Stimulated activated CD4-positive, alpha-beta T cell treated with anti-CD3 and anti-CD28 coated beads, Interleukin-4, amount 100 ng/mL, for 48 hours (primary cell): ENCODE measurements at regions not wholly inside any gene's neighbourhood (a gene's known extent, or its start where the extent isn't known, plus 50 kb on each side); places are given as distances from the start of the nearest gene placed in this dataset.

Experiments used
- DNase-seq, 2 donors: peaks; one replicate each; pipeline ENCODE4 v3.0.0-alpha.2; 2020; ENCODE audit warnings: low read depth in 2 of 2

DNA sequence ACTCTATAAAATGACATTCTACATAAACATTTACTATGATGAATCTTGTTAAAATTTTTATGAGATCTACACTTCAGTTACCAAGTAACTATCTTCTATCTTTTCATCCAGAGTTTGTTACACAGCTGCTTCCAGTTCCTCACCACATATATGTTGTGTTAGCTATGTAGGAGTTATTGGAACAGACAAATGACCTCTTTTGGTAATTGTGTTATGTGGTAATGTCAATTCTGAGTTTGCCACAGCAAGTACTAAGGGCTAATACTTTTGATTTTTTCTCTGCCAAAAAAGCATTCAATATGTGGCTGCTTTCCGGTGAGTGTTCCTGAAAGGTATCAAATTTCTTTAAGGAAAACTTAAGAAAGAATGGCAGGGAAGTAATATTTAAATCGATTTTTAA, 573.9 kb upstream of the PCDH15 start:
- no peak for DNase-seq

DNA sequence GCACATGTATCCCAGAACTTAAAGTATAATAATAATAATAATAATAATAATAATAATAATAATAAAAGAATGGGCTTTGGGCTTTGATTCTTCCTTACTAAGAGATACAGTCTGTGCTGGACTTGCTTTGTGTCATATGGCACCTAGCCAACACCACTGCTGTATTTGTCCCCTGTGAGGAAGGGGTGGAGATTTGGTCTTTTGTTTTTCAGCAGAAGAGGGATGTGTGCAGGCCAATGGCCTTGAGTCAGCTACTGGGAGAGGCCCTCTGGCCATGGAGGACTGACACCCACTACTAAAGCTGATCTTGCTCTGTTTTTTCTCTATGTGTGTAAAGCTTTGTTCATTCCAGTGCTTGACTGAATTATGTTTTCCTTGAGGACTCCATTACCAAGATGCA, 573.0 kb upstream of the PCDH15 start:
- DNase-seq, result no peak

DNA sequence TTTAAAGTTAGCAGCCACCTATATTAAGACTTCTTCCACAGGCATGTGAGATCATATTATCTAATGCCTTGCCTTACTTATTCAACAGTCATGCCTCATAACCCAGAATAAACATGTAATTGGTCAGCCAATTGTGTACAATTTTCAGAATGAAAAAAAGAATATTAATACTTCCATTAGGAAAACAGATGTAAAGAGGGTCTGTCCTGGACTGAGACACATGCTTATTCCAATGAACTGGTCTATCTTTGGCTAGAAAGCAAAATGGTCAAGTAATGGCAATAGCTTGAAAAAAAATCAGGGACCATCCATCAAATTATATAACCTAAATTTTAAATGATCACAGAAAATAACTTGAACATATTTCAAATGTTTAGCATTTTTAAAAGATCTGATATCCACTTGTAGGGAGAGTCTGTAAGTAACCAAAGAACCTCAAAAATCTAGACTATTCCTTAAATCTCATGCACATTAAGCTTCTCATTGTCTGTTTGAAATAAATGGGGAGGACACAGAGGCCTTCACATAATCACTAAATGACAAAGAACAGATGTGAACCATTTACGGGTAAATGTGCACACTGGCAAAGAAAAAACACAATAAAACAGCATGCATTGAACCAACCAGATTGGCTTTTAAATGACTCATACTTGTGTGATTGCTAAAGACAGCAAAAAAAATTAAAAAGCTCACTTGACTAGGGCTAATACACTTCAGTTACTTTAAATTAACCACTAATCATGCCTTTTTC, 568.8 kb upstream of the PCDH15 start:
- DNase-seq, result no peak

- DNase-seq, result no peak
Observed at GRCh38 chr10:55368467-55368866, 567.4 kb upstream of the PCDH15 start.

GRCh38 chr10:55367555-55367954, 566.5 kb upstream of the PCDH15 start:
- no peak for DNase-seq

GRCh38 chr10:55358539-55358938, 557.5 kb upstream of the PCDH15 start:
- no peak for DNase-seq

- no peak for DNase-seq
Observed at GRCh38 chr10:55353414-55353813, 552.4 kb upstream of the PCDH15 start.

DNA sequence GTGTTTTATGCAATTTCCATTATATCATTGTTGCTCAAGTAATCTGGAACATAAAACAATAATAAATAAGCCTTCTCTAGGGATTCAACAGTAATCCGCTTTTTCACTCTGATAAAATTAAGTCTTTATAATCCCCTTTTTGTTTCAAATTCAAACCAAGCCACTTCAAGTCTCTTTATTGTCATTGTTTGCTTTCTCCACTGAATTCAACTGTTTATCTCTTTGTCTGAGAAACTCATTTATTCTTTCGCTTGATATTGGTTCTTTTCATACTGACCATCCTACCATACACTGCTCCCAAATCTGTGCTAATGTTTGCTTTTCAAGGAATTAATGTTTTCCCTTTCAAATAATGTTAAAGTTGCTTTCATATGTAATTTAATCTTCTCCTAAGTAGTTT, 550.4 kb upstream of the PCDH15 start:
- DNase-seq, result no peak

- DNase-seq, result no peak
Observed at GRCh38 chr10:55348534-55348933, 547.5 kb upstream of the PCDH15 start.

DNA sequence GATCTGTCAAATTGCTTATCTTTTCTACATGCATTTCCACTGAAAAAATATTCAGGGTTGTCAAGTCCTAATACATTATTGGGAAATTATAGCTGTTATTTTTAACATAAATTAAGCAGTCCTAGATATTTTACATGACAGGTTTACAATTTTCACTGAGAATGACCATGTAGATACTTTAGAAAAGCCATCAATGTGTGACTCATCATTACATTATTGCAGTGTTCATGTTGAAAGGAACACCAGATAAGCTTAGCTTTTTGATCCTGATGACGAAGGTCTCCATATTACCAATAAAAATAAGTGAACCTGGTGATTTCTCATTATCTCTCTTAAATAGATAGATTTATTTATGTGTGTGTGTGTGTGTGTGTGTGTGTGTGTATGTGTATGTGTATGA, 529.5 kb upstream of the PCDH15 start:
- DNase-seq, result no peak

DNA sequence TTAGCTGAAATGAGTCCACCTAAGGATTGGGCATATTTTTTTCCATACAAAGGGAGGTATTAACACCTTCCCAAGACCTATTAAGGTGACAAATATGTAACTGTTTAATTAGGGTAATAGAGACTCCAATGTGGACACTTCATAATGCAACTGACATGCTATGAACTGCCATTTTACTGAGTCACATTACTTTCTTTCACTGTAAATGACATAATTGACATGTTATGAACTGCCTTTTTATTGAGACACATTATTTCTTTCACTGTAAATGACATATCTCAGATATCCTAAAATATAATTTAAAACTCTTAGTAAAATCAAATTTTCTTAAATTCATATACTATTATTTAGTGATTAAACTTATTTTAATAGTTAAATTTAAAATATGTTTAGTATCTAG, 528.8 kb upstream of the PCDH15 start:
- DNase-seq, result no peak

GRCh38 chr10:55320187-55320700, 519.2 kb upstream of the PCDH15 start:
- DNase-seq, result no peak

DNA sequence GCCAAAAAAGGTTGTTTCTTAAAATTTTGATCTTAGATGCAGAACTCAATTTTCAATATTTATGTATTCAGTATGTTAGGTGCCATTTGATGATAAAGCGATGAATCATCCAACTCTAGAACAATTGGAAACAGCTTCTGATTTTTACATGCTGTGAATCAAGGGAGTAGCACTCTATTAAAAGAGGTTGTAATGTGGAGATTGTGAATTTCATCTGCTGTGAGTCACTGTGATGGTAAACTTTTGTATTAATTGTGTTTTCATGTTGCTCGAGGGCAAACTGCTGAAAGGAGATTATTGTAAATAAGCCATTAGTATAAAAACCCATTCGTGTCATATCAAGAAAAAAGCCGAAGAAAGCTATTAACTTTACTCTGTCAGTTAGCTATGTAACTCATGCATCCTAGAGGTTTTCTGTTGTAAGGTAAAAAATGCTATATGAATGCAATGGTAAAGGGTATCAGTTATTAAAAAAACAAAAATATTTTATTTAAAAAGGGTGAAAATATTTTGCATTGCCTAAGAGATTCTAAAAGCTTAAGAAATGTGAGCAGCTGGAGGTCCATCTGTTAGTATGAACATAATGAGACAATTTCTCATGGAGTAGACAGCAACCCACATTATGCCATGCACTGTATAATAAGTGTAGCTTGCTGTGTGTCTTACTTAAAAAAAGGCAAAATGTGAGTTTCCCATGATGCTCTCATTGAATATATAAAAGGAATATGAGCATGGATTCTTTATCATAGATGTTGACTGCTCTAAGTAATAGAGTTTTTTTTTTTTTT, 511.0 kb upstream of the PCDH15 start:
- DNase-seq, result no peak

GRCh38 chr10:55310143-55310542, 509.1 kb upstream of the PCDH15 start:
- no peak for DNase-seq

DNA sequence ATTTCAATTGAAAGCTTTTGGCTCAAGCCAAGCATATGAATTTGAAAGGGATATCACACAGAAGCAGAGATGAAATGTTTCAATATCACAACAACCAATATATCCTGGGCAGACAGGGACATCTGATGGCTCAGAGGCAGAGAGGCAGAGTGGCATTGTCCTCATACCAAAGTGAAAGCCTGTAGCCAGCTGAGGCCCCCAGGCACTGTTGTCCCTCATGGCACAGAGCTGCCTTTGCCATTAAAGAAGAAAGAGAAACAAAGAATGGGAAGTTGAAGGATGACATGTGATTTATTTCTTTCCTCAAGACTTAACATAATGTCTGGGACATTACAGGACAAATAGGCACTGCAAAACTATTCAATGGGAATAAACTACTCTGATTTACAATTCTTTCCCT, 504.3 kb upstream of the PCDH15 start:
- no peak for DNase-seq

- DNase-seq, result no peak
Observed at GRCh38 chr10:55287346-55287745, 486.3 kb upstream of the PCDH15 start.

DNA sequence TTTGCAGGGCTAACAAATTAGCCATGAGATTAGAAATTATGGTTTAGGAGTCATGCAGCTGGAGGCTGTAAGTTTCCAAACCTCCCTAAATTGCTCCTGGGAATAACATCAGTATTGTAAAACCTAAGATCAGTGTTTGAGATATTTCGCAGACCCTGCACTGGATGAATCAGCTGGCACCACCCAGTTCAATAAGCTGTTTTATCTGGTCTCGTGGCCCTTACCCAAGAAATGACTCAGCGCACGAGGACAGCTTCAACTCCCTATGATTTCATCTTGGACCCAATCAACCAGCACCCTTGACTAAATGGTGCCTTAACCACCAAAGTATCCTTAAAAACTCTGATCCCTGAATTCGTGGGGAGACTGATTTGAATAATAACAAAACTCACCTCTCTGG, 482.0 kb upstream of the PCDH15 start:
- no peak for DNase-seq

- DNase-seq, result no peak
Observed at GRCh38 chr10:55280696-55281095, 479.7 kb upstream of the PCDH15 start.

DNA sequence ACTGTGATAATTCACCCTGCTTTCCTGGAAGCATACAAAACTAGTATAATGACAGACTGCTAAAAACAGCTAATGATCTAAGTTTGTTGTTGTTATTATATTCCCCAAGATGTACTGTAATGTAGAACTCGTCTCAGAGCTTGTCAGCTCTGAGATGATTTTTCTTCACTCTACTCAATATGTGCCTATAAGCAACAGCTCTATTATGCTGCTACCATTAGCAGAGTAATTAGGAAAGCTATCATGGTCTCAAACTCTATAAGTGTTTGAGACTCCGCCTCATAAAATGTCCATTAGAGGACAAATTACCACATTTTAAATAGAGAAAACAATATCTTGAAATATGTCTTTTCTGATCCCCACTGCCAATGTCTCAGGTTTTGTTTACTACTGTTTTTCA, 476.5 kb upstream of the PCDH15 start:
- no peak for DNase-seq

DNA sequence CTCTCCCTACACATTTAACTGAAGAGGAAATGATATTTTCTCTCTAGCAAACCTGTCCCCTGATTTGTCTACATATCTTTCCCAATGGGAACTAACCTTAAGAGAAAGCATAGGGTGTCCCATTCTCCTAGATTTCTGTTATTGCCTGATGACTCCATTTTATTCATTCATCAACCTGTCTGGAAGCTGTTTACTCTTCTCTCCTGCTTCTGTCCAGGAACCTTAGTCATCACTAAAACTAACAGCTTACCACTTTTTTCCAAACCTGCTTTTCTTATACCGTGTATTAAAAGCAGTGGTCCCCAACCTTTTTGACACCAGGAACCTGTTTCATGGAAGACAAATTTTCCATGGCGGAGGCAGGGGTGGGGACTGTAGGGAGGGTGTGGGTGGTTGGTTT, 473.3 kb upstream of the PCDH15 start:
- DNase-seq, result no peak

DNA sequence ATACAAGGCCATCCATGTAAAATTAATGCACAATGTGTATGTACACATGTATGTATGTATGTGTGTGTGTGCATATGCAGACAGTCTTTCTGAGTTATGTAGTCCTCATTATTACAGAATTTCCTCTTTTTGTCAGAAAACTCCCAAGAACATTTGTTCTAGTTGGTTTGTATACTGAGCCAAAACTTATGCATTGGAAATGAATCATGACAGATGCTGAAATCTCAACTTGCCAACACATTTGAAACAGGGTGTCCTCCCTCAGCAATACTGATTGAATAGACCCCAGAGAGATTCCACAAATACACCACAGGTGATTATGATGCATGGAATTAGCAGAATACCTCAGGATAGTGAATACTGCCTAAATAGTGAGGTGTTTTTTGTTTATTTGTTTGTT, 472.9 kb upstream of the PCDH15 start:
- DNase-seq, result no peak

DNA sequence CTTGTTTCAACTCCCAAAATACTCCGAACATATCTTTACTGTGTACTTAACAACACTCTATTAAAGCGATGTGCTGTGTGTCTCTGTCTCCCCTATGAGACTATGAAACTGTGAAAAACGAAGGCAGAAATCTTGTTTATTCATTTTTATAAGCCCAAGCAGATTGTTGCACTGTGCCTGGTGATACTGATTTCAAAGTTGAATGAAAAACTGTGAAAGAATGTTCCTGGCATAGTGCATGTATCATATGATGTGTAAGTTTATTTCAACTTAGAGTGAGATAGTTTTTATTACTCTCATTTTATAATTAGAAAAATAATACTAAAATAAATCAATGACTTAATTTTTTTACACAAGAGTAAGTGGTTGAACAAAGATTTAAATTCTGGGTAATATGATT, 471.9 kb upstream of the PCDH15 start:
- no peak for DNase-seq

DNA sequence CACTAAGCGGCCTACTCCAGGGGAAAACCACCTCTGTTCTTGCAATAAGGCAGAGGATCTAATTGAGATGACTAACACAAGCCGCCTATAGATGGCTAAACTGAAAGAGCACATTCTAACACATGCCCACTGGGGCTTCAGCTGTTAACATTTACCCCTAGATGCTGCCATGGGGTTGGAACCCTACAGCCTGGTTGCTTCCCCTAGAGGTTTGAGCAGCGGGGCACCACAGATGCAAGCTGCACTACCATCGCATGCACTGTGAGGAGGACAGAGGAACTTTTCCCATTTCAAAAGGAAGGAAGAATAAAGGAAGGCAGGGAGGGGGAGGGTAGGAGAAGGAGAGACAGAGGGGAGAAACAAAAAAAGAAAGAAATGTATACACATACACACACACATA, 465.8 kb upstream of the PCDH15 start:
- no peak for DNase-seq
